Caco-2 (cell line): ENCODE measurements at regions not wholly inside any gene's neighbourhood (a gene's known extent, or its start where the extent isn't known, plus 50 kb on each side); places are given as distances from the start of the nearest gene placed in this dataset.

Experiments
- BruUV-seq: library from RNA; stranded (reverse); fragments of 400-500 nt; replicated peaks from 2 replicates; lab custom pipeline; 2021; lab: Mats Ljungman, UMichigan
- CTCF ChIA-PET: fragments of 300-600 bp; sonication (Branson Sonifier 250); formaldehyde crosslinking; loops from one replicate; lab custom pipeline; 2022; ENCODE audit warnings: antibody characterized with exemption; lab: Charles Lee
- POLR2A ChIA-PET: fragments of 300-600 bp; sonication (Branson Sonifier 250); formaldehyde crosslinking; loops from one replicate; lab custom pipeline; 2022; ENCODE audit warnings: antibody characterized with exemption; lab: Charles Lee
- DNase-seq, 2 experiments: peaks; one replicate each; pipeline versions ENCODE4 v3.0.0 to v3.0.0-alpha.2; 2020 to 2022
- H3K27me3 ChIP-seq: replicated peaks from 2 replicates; pipeline ENCODE4 v1.6.0; 2011; ENCODE audit warnings: low read length; ENCODE audit not compliant: control insufficient read depth, insufficient read depth
- H3K36me3 ChIP-seq: 2 replicates; pipeline ENCODE4 v1.5.1; 2011; ENCODE audit warnings: low read length; ENCODE audit not compliant: control insufficient read depth, insufficient read depth
- H3K4me1 ChIP-seq: fragments of 250-450 bp; sonication (Bioruptor Pico); 2 replicates; pipeline ENCODE4 v1.5.1; 2020; ENCODE audit warnings: mild to moderate bottlenecking
- H3K4me3 ChIP-seq: 2 replicates; pipeline ENCODE4 v1.5.1; 2011; ENCODE audit warnings: low read depth, mild to moderate bottlenecking, control low read depth, low read length
- H3K9me3 ChIP-seq: fragments of 250-450 bp; sonication (Bioruptor Pico); 2 replicates; pipeline ENCODE4 v1.5.1; 2020; ENCODE audit warnings: mild to moderate bottlenecking, moderate library complexity
- H3K27ac Mint-ChIP-seq: one replicate; pipeline ENCODE4 v1.8.0; 2022; ENCODE audit warnings: mixed read lengths; ENCODE audit not compliant: unreplicated experiment
- H3K27me3 Mint-ChIP-seq: one replicate; pipeline ENCODE4 v1.8.0; 2022; ENCODE audit warnings: mixed read lengths; ENCODE audit not compliant: insufficient read depth, unreplicated experiment
- H3K36me3 Mint-ChIP-seq: one replicate; pipeline ENCODE4 v1.8.0; 2022; ENCODE audit warnings: mild to moderate bottlenecking, mixed read lengths; ENCODE audit not compliant: insufficient read depth, unreplicated experiment
- H3K4me1 Mint-ChIP-seq: one replicate; pipeline ENCODE4 v1.8.0; 2022; ENCODE audit warnings: low read depth, mixed read lengths; ENCODE audit not compliant: unreplicated experiment
- H3K4me3 Mint-ChIP-seq: one replicate; pipeline ENCODE4 v1.8.0; 2022; ENCODE audit warnings: mild to moderate bottlenecking, moderate library complexity, mixed read lengths; ENCODE audit not compliant: unreplicated experiment
- H3K9me3 Mint-ChIP-seq: one replicate; pipeline ENCODE4 v1.8.0; 2022; ENCODE audit warnings: mixed read lengths; ENCODE audit not compliant: unreplicated experiment
- CTCF ChIP-seq, 2 experiments: fragments of 200-600 bp in 1 of 2; IDR thresholded peaks; 1 replicate in 1 of 2; 2 replicates in 1 of 2; pipeline versions ENCODE4 v1.5.1 to v1.8.0; 2011 to 2022; ENCODE audit warnings: antibody characterized with exemption in 1 of 2, control low read depth in 1 of 2, inconsistent platforms in 1 of 2, low read depth in 1 of 2, low read length in 1 of 2, mild to moderate bottlenecking in 1 of 2, moderate library complexity in 1 of 2; ENCODE audit not compliant: insufficient read depth in 1 of 2, severe bottlenecking in 1 of 2, unreplicated experiment in 1 of 2
- intact Hi-C: fragments of 100-400 bp; cut with micrococcal nuclease; formaldehyde crosslinking; loops from one replicate; pipeline ENCODE4 v1.10.0; 2022; ENCODE audit not compliant: unreplicated experiment

- no peaks in the 10 kb centered on the region for H3K4me1 Mint-ChIP-seq
- POLR2A ChIA-PET = no interaction called here
- CTCF ChIA-PET = interaction anchor here (0.6 kb wide), 1 partner anchor 877 kb away, joined by 3 read pairs; no protein-coding TSS in a partner anchor
- H3K36me3 ChIP-seq = no peaks in the 10 kb centered on the region
- no peak for TF ChIP-seq CTCF (IDR thresholded peaks at IDR 0.05; ENCODE audit: insufficient read depth in 1 of 2, low read depth in 1 of 2, low read length in 1 of 2, severe bottlenecking in 1 of 2, unreplicated experiment in 1 of 2)
- H3K9me3 Mint-ChIP-seq = no peaks in the 10 kb centered on the region
- no peak overlapping the region for H3K4me3 Mint-ChIP-seq
- H3K9me3 ChIP-seq = no peaks in the 10 kb centered on the region
- H3K27me3 ChIP-seq = no peaks in the 10 kb centered on the region
- H3K36me3 Mint-ChIP-seq = no peaks in the 10 kb centered on the region
- intact Hi-C loops = no loop called here
- DNase-seq = no peak
- H3K4me3 ChIP-seq = no peak overlapping the region
- H3K27me3 Mint-ChIP-seq = peaks cover 27% of the 10 kb centered on the region
- no peak overlapping the region for H3K27ac Mint-ChIP-seq
- BruUV-seq = no TSS peak
- H3K4me1 ChIP-seq = no peaks in the 10 kb centered on the region
Measured at GRCh38 chr20:60931696-60932095, 320.4 kb upstream of the CDH4 start.

- intact Hi-C loops = no loop called here
- Histone ChIP-seq H3K4me3 (no peak overlapping the region), H3K9me3 (no peaks in the 10 kb centered on the region), H3K36me3 (no peaks in the 10 kb centered on the region), H3K27me3 (no peaks in the 10 kb centered on the region), H3K4me1 (no peaks in the 10 kb centered on the region)
- Mint-ChIP-seq H3K36me3 (no peaks in the 10 kb centered on the region), H3K9me3 (no peaks in the 10 kb centered on the region), H3K4me3 (no peak overlapping the region), H3K4me1 (no peaks in the 10 kb centered on the region), H3K27ac (no peak overlapping the region), H3K27me3 (peaks cover 29% of the 10 kb centered on the region)
- no peak for TF ChIP-seq CTCF (IDR thresholded peaks at IDR 0.05; ENCODE audit: insufficient read depth in 1 of 2, low read depth in 1 of 2, low read length in 1 of 2, severe bottlenecking in 1 of 2, unreplicated experiment in 1 of 2)
- peak in 1 of 2 experiments; percentile 19 for DNase-seq
- POLR2A ChIA-PET = no interaction called here
- CTCF ChIA-PET = interaction anchor here (0.9 kb wide), 1 partner anchor 124 kb away, joined by 3 read pairs; no protein-coding TSS in a partner anchor
- no TSS peak for BruUV-seq
Measured at GRCh38 chr20:60934724-60935123, 317.3 kb upstream of the CDH4 start.

GRCh38 chr20:60935971-60936370, 316.1 kb upstream of the CDH4 start:
- ChIA-PET POLR2A (interaction anchor here (0.5 kb wide), 1 partner anchor 625 kb away, joined by 3 read pairs; no protein-coding TSS in a partner anchor), CTCF (no interaction called here)
- Histone ChIP-seq H3K9me3 (no peaks in the 10 kb centered on the region), H3K4me3 (no peak overlapping the region), H3K4me1 (no peaks in the 10 kb centered on the region), H3K36me3 (no peaks in the 10 kb centered on the region), H3K27me3 (no peaks in the 10 kb centered on the region)
- Mint-ChIP-seq H3K36me3 (no peaks in the 10 kb centered on the region), H3K27ac (no peak overlapping the region), H3K4me3 (no peak overlapping the region), H3K27me3 (peaks cover 23% of the 10 kb centered on the region), H3K9me3 (no peaks in the 10 kb centered on the region), H3K4me1 (no peaks in the 10 kb centered on the region)
- peak in 1 of 2 experiments; percentile 20 for TF ChIP-seq CTCF (IDR thresholded peaks at IDR 0.05; ENCODE audit: insufficient read depth in 1 of 2, low read depth in 1 of 2, low read length in 1 of 2, severe bottlenecking in 1 of 2, unreplicated experiment in 1 of 2)
- BruUV-seq = no TSS peak
- DNase-seq = peak in 1 of 2 experiments; percentile 37
- intact Hi-C loops = no loop called here
